K562 (cell line): ENCODE measurements at regions not wholly inside any gene's neighbourhood (a gene's known extent, or its start where the extent isn't known, plus 50 kb on each side); places are given as distances from the start of the nearest gene placed in this dataset.
"Not testable (repeated sequence)": the region's sequence is repeated elsewhere in the genome, so short reads cannot be mapped to it uniquely, and the experiment has no call there.

Source experiments
- ATAC-seq: fragments of 200-7000 bp; cut with Tn5 transposase; 3 replicates; pipeline ENCODE4 v1.9.1; 2020; ENCODE audit warnings: moderate library complexity
- BruUV-seq: library from RNA; stranded (reverse); fragments of 400-500 nt; replicated peaks from 2 replicates; lab custom pipeline; 2021; lab: Mats Ljungman, UMichigan
- CTCF ChIA-PET: fragments of 300-600 bp; formaldehyde crosslinking; extraction: SDS; loops from one replicate; lab custom pipeline; 2021; ENCODE audit warnings: low intra/inter-chr PET ratio; lab: Yijun Ruan, JAX
- POLR2A ChIA-PET: fragments of 300-600, 350-650 bp; sonication (Branson Sonifier 250); formaldehyde crosslinking; extraction: SDS; loops from one replicate; lab custom pipeline; 2021; ENCODE audit warnings: antibody characterized with exemption, inconsistent platforms; lab: Yijun Ruan, JAX
- DNase-seq, 4 experiments: peaks; one replicate each; pipeline versions ENCODE4 v3.0.0 to v3.0.0-alpha.2; 2011 to 2018; ENCODE audit warnings: low spot score in 3 of 4, mixed read lengths in 3 of 4; ENCODE audit errors: extremely low read depth in 1 of 4
- FAIRE-seq: peaks from 2 replicates; lab custom pipeline; 2011; peaks lifted over from hg19 to GRCh38; lab: Jason Lieb, UNC
- H2AFZ ChIP-seq: 2 replicates; pipeline ENCODE4 v1.6.0; 2011; ENCODE audit warnings: low read depth, low read length, control low read depth, inconsistent platforms
- H3K27ac ChIP-seq: fragments of 200-600 bp; 3 replicates; pipeline ENCODE4 v1.8.0; 2011; ENCODE audit warnings: low read depth, mild to moderate bottlenecking, control low read depth, inconsistent platforms, low read length, moderate library complexity, mixed read lengths; ENCODE audit errors: extremely low read depth
- H3K27me3 ChIP-seq, 2 experiments: fragments of 300-600 bp in 1 of 2; 2 replicates in 1 of 2; 3 replicates in 1 of 2; pipeline versions ENCODE4 v1.6.0 to v1.8.0; 2011; ENCODE audit warnings: inconsistent platforms in 2 of 2, low read length in 2 of 2, mild to moderate bottlenecking in 1 of 2, mixed read lengths in 1 of 2, moderate library complexity in 1 of 2; ENCODE audit not compliant: control insufficient read depth in 2 of 2, insufficient read depth in 2 of 2
- H3K36me3 ChIP-seq: fragments of 300-600 bp; 3 replicates; pipeline ENCODE4 v1.8.0; 2011; ENCODE audit warnings: mild to moderate bottlenecking, low read length, inconsistent platforms; ENCODE audit not compliant: control insufficient read depth, insufficient read depth
- H3K4me1 ChIP-seq, 2 experiments: fragments of 200-600 bp in 1 of 2; replicated peaks in 1 of 2; 2 replicates in 1 of 2; 3 replicates in 1 of 2; pipeline versions ENCODE4 v1.5.1 to v1.8.0; 2011; ENCODE audit warnings: inconsistent platforms in 2 of 2, low read length in 2 of 2, mild to moderate bottlenecking in 1 of 2, mixed read lengths in 1 of 2, moderate library complexity in 1 of 2; ENCODE audit not compliant: control insufficient read depth in 2 of 2, insufficient read depth in 2 of 2
- H3K4me2 ChIP-seq: 2 replicates; pipeline ENCODE4 v1.6.1; 2011; ENCODE audit warnings: low read length, control low read depth, inconsistent platforms, mixed read lengths; ENCODE audit not compliant: insufficient read depth
- H3K4me3 ChIP-seq: fragments of 200-600 bp; sonication (generic), shearing (Covaris generic); 2 replicates; pipeline ENCODE4 v1.5.1; 2016; ENCODE audit warnings: control low read depth, inconsistent platforms
- H3K79me2 ChIP-seq: fragments of 200-600 bp; 3 replicates; pipeline ENCODE4 v1.8.0; 2011; ENCODE audit warnings: low read length, inconsistent platforms; ENCODE audit not compliant: control insufficient read depth, insufficient read depth
- H3K9ac ChIP-seq, 2 experiments: 2 replicates each; pipeline versions ENCODE4 v1.6.0 to v1.6.1; 2011; ENCODE audit warnings: low read depth in 2 of 2, low read length in 2 of 2, control low read depth in 1 of 2, inconsistent platforms in 1 of 2, mild to moderate bottlenecking in 1 of 2, mixed read lengths in 1 of 2; ENCODE audit not compliant: insufficient read depth in 1 of 2
- H3K9me1 ChIP-seq: one replicate; pipeline ENCODE4 v1.6.0; 2011; ENCODE audit warnings: inconsistent platforms, mild to moderate bottlenecking, low read length, moderate library complexity; ENCODE audit not compliant: control insufficient read depth, insufficient read depth
- H3K9me3 ChIP-seq: replicated peaks from 2 replicates; pipeline ENCODE4 v1.5.1; 2011; ENCODE audit warnings: low read depth, low read length, inconsistent platforms; ENCODE audit not compliant: control insufficient read depth, insufficient read depth
- H4K20me1 ChIP-seq: replicated peaks from 2 replicates; pipeline ENCODE4 v1.6.1; 2011; ENCODE audit warnings: low read length, inconsistent platforms, mixed read lengths; ENCODE audit not compliant: control insufficient read depth, insufficient read depth
- COPS2 ChIP-seq: fragments of 450-650 bp; conservative IDR thresholded peaks from 2 replicates; pipeline ENCODE4 v1.6.1; 2016; ENCODE audit warnings: mild to moderate bottlenecking, moderate library complexity
- CREBBP ChIP-seq: IDR thresholded peaks from one replicate; pipeline ENCODE4 v1.6.1; 2012; ENCODE audit warnings: low read depth, mild to moderate bottlenecking, control low read depth, inconsistent platforms, low read length
- HMGN3 ChIP-seq: IDR thresholded peaks from 2 replicates; pipeline ENCODE4 v1.6.1; 2011; ENCODE audit warnings: borderline replicate concordance, low read depth, mild to moderate bottlenecking, mixed read lengths, low read length; ENCODE audit not compliant: insufficient read length; ENCODE audit errors: extremely low read depth
- ZNF699 ChIP-seq: fragments of 250-450 bp; sonication (Bioruptor Pico); IDR thresholded peaks from 2 replicates; pipeline ENCODE4 v1.8.0; 2021; ENCODE audit warnings: mild to moderate bottlenecking, moderate library complexity; ENCODE audit not compliant: insufficient replicate concordance
- WGBS: fragments of 100-300 bp; shearing (Covaris generic); methylation state at CpG from one replicate; pipeline ENCODE4 v1.1.6; 2016; ENCODE audit warnings: low coverage, mixed read lengths; ENCODE audit not compliant: insufficient coverage; ENCODE audit errors: missing lambda C conversion rate; 5-methylcytosine and 5-hydroxymethylcytosine counted together
- in situ Hi-C: fragments of 300-500 bp; cut with MboI; formaldehyde crosslinking; loops from 4 replicates; pipeline ENCODE4 v1.15.0; 2018; ENCODE audit warnings: inconsistent platforms, mixed read lengths
- intact Hi-C: fragments of 100-400 bp; cut with micrococcal nuclease; formaldehyde crosslinking; loops from 2 replicates; pipeline ENCODE4 v1.14.2; 2022
- TF ChIP-seq, protein P1 (sequence below): fragments of 450-650 bp; formaldehyde crosslinking; IDR thresholded peaks from 2 replicates; pipeline ENCODE4 v1.4.0; 2020; ENCODE audit warnings: mild to moderate bottlenecking, moderate library complexity
- TF ChIP-seq, protein P2 (sequence below), 2 experiments: fragments of 450-650 bp; IDR thresholded peaks; 2 replicates each; pipeline ENCODE4 v1.6.1; 2018; ENCODE audit warnings: mild to moderate bottlenecking in 2 of 2, low read depth in 1 of 2; ENCODE audit not compliant: partially characterized antibody in 2 of 2
- TF ChIP-seq, protein P3 (sequence below): sonication (generic); formaldehyde crosslinking; IDR thresholded peaks from 2 replicates; pipeline ENCODE4 v1.8.1; 2022; ENCODE audit warnings: missing genetic modification reagents

DNA sequence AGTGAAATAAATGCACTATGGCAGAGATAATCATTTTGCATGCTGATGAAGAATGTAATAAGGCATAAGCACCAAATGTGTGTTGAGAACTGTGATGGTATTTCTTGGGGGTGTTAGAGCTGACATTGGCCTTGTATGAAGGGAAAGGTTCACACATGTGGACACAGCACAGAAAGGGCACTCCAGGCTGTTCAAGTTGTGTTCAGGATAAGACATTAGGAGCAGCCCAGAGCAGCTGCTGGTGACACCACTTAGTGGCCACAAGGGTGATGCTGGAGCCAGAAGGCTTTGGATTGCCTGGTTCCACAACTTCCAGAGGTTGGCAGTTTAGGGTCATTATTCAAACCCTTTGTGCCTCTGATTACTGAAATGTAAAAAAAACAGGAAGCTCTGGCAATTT is 155.4 kb downstream of the GOLGA6L6 start:
- Histone ChIP-seq H3K4me2 (no peak overlapping the region), H2AFZ (no peak overlapping the region), H3K4me3 (no peak overlapping the region), H4K20me1 (no peaks in the 10 kb centered on the region), H3K27ac (no peak overlapping the region), H3K36me3 (no peaks in the 10 kb centered on the region), H3K4me1 (no peaks in the 10 kb centered on the region), H3K79me2 (no peaks in the 10 kb centered on the region), H3K27me3 (no peaks in the 10 kb centered on the region), H3K9ac (no peak overlapping the region), H3K9me1 (no peaks in the 10 kb centered on the region), H3K9me3 (no peaks in the 10 kb centered on the region)
- peak; percentile 60 for ATAC-seq
- TF ChIP-seq ZNF699 (no peak), HMGN3 (no peak), CREBBP (no peak), COPS2 (no peak)
- TF ChIP-seq, protein P1, sequence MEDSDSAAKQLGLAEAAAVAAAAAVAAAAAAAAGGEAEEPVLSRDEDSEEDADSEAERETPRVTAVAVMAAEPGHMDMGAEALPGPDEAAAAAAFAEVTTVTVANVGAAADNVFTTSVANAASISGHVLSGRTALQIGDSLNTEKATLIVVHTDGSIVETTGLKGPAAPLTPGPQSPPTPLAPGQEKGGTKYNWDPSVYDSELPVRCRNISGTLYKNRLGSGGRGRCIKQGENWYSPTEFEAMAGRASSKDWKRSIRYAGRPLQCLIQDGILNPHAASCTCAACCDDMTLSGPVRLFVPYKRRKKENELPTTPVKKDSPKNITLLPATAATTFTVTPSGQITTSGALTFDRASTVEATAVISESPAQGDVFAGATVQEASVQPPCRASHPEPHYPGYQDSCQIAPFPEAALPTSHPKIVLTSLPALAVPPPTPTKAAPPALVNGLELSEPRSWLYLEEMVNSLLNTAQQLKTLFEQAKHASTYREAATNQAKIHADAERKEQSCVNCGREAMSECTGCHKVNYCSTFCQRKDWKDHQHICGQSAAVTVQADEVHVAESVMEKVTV (CRISPR knock-in tag), result no peak
- TF ChIP-seq, protein P2, sequence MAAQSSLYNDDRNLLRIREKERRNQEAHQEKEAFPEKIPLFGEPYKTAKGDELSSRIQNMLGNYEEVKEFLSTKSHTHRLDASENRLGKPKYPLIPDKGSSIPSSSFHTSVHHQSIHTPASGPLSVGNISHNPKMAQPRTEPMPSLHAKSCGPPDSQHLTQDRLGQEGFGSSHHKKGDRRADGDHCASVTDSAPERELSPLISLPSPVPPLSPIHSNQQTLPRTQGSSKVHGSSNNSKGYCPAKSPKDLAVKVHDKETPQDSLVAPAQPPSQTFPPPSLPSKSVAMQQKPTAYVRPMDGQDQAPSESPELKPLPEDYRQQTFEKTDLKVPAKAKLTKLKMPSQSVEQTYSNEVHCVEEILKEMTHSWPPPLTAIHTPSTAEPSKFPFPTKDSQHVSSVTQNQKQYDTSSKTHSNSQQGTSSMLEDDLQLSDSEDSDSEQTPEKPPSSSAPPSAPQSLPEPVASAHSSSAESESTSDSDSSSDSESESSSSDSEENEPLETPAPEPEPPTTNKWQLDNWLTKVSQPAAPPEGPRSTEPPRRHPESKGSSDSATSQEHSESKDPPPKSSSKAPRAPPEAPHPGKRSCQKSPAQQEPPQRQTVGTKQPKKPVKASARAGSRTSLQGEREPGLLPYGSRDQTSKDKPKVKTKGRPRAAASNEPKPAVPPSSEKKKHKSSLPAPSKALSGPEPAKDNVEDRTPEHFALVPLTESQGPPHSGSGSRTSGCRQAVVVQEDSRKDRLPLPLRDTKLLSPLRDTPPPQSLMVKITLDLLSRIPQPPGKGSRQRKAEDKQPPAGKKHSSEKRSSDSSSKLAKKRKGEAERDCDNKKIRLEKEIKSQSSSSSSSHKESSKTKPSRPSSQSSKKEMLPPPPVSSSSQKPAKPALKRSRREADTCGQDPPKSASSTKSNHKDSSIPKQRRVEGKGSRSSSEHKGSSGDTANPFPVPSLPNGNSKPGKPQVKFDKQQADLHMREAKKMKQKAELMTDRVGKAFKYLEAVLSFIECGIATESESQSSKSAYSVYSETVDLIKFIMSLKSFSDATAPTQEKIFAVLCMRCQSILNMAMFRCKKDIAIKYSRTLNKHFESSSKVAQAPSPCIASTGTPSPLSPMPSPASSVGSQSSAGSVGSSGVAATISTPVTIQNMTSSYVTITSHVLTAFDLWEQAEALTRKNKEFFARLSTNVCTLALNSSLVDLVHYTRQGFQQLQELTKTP (IDR thresholded peaks at IDR 0.05; ENCODE audit: low read depth in 1 of 2, partially characterized antibody in 2 of 2), result no peak
- TF ChIP-seq, protein P3, sequence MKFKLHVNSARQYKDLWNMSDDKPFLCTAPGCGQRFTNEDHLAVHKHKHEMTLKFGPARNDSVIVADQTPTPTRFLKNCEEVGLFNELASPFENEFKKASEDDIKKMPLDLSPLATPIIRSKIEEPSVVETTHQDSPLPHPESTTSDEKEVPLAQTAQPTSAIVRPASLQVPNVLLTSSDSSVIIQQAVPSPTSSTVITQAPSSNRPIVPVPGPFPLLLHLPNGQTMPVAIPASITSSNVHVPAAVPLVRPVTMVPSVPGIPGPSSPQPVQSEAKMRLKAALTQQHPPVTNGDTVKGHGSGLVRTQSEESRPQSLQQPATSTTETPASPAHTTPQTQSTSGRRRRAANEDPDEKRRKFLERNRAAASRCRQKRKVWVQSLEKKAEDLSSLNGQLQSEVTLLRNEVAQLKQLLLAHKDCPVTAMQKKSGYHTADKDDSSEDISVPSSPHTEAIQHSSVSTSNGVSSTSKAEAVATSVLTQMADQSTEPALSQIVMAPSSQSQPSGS (CRISPR knock-in tag), result no peak
- no peak for FAIRE-seq
- no TSS peak for BruUV-seq
- intact Hi-C loops (no loop called here), in situ Hi-C loops (no loop called here)
- POLR2A ChIA-PET, result no interaction called here
- no peak for DNase-seq
- CTCF ChIA-PET, result no interaction called here

DNA sequence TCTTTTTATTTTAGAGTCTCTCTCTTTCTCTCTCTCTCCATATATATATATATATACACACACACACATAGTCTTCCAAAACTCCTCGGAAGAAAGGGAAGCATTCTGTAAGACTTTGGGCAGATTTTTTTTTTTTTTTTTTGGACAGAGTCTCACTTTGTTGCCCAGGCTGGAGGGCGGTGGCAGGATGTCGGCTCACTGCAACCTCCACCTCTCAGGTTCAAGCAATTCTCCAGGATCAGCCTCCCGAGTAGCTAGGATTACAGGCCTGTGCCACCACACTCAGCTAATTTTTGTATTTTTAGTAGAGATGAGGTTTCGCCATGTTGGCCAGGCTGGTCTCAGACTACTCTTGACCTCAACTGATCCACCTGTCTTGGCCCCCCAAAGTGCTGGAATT is 161.4 kb downstream of the GOLGA6L6 start:
- BruUV-seq, H4K20me1 ChIP-seq, CTCF ChIA-PET, in situ Hi-C loops, ATAC-seq, H3K9me1 ChIP-seq, POLR2A ChIA-PET, H3K4me2 ChIP-seq, H3K4me1 ChIP-seq, DNase-seq, H3K27ac ChIP-seq, H2AFZ ChIP-seq, H3K9ac ChIP-seq, H3K79me2 ChIP-seq, H3K9me3 ChIP-seq, H3K36me3 ChIP-seq, intact Hi-C loops, H3K4me3 ChIP-seq, H3K27me3 ChIP-seq, FAIRE-seq: not testable (repeated sequence)
- 33% methylated on average over 2 of the region's 5 CpGs for WGBS
